Ovary (tissue), 3 donors: ENCODE measurements at regions not wholly inside any gene's neighbourhood (a gene's known extent, or its start where the extent isn't known, plus 50 kb on each side); places are given as distances from the start of the nearest gene placed in this dataset.

Experiments
- EP300 ChIP-seq: sonication (generic); formaldehyde crosslinking; IDR thresholded peaks from one replicate; pipeline ENCODE4 v1.6.1; 2017; ENCODE audit warnings: antibody characterized with exemption
- POLR2A ChIP-seq: fragments of 450-650 bp; IDR thresholded peaks from one replicate; pipeline ENCODE4 v1.6.1; 2017; ENCODE audit warnings: antibody characterized with exemption, mild to moderate bottlenecking, moderate library complexity
- TF ChIP-seq, protein P1 (sequence below), 3 donors: fragments of 450-650 bp in 2 of 3; fragments of 200-600 bp in 1 of 3; IDR thresholded peaks; one replicate each; pipeline versions ENCODE4 v1.5.1 to v1.8.0; 2016 to 2022; ENCODE audit warnings: antibody characterized with exemption in 3 of 3, mild to moderate bottlenecking in 1 of 3
- donor health status: DM: no; HTN: no; CAD: no.

DNA sequence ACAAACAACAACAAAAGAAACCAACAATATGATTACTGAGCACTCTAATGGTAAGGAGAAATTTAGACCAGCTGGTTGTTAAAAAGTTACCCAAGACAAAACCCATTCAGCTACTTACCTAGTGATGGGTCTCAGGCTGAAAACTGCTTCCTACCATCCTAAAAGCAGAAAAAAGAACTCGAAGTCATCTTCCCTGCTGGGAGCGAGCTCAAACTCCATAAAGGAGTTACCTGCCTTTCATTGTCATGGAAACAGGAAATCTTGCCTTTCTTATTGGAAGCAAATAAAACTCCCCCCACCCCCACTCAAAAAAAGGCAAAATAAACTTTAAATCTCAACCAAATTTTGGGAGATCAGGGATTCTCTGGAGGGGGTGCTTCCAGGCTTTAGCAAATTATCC lies 1478.3 kb downstream of the C4orf33 start:
- TF ChIP-seq POLR2A: no peak
- TF ChIP-seq, protein P1, sequence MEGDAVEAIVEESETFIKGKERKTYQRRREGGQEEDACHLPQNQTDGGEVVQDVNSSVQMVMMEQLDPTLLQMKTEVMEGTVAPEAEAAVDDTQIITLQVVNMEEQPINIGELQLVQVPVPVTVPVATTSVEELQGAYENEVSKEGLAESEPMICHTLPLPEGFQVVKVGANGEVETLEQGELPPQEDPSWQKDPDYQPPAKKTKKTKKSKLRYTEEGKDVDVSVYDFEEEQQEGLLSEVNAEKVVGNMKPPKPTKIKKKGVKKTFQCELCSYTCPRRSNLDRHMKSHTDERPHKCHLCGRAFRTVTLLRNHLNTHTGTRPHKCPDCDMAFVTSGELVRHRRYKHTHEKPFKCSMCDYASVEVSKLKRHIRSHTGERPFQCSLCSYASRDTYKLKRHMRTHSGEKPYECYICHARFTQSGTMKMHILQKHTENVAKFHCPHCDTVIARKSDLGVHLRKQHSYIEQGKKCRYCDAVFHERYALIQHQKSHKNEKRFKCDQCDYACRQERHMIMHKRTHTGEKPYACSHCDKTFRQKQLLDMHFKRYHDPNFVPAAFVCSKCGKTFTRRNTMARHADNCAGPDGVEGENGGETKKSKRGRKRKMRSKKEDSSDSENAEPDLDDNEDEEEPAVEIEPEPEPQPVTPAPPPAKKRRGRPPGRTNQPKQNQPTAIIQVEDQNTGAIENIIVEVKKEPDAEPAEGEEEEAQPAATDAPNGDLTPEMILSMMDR (IDR thresholded peaks at IDR 0.05): no peak
- no peak for TF ChIP-seq EP300
